ENCODE measurements at regions not wholly inside any gene's neighbourhood (a gene's known extent, or its start where the extent isn't known, plus 50 kb on each side); places are given as distances from the start of the nearest gene placed in this dataset.

- TF ChIP-seq CHD2 (IDR thresholded peaks at IDR 0.05; ENCODE audit: low read length, partially characterized antibody) (no peak), ELF1 (IDR thresholded peaks at IDR 0.05) (no peak), FOXM1 (IDR thresholded peaks at IDR 0.05; ENCODE audit: low read depth) (no peak), YY1 (IDR thresholded peaks at IDR 0.05; ENCODE audit: low read depth) (no peak)
- Histone ChIP-seq H3K4me1 (ENCODE audit: control insufficient read depth in 1 of 2, insufficient read depth in 2 of 2, low read depth in 1 of 2, low read length in 1 of 2) (no peaks in the 10 kb centered on the region; a peak in 1 of 4 replicates), H3K9me3 (no peaks in the 10 kb centered on the region), H3K4me2 (no peak overlapping the region), H3K9me2 (no peaks in the 10 kb centered on the region), H3K36me3 (replicated peaks in 1 of 2; ENCODE audit: control insufficient read depth in 1 of 2, insufficient read depth in 2 of 2, low read length in 1 of 2) (no peaks in the 10 kb centered on the region), H4K20me1 (ENCODE audit: insufficient read depth) (no peaks in the 10 kb centered on the region), H3K27me3 (ENCODE audit: insufficient read depth) (no peaks in the 10 kb centered on the region), H3F3A (replicated peaks; ENCODE audit: insufficient read depth) (no peaks in the 10 kb centered on the region), H3K79me2 (ENCODE audit: insufficient read depth) (no peaks in the 10 kb centered on the region), H3K4me3 (ENCODE audit: low read depth in 2 of 2, low read length in 1 of 2) (no peak overlapping the region), H3K9ac (no peak overlapping the region), H2AFZ (ENCODE audit: low read depth) (no peak overlapping the region), H3K27ac (ENCODE audit: low read depth in 2 of 2, low read length in 1 of 2) (no peak overlapping the region)
- ChIA-PET CTCF (interaction anchor here (0.9 to 2.1 kb wide), 6 partner anchors 9 to 384 kb away, joined by 3 to 12 read pairs (median 4); partner anchors contain the start of gene EFNB2), POLR2A (no interaction called here)
- WGBS (ENCODE audit: low lambda C conversion rate), result 55% methylated on average over 7 of the region's 7 CpGs
- DNase-seq, result no peak
These were observed 351.2 kb upstream of the ARGLU1 start for GRCh38 chr13:106919133-106919532.

GRCh38 chr13:106918557-106918860 is 350.6 kb upstream of the ARGLU1 start:
- ChIA-PET CTCF (interaction anchor here (0.6 to 2.1 kb wide), 16 partner anchors 8 to 381 kb away, joined by 3 to 12 read pairs (median 4); no protein-coding TSS in a partner anchor), POLR2A (interaction anchor here (0.7 kb wide), 1 partner anchor 707 kb away, joined by 3 read pairs; no protein-coding TSS in a partner anchor)
- no peaks in the 10 kb centered on the region for H3K79me2 ChIP-seq (ENCODE audit: insufficient read depth)
- H3K36me3 ChIP-seq (replicated peaks in 1 of 2; ENCODE audit: control insufficient read depth in 1 of 2, insufficient read depth in 2 of 2, low read length in 1 of 2), result no peaks in the 10 kb centered on the region
- H3K9me3 ChIP-seq, result no peaks in the 10 kb centered on the region
- H3F3A ChIP-seq (replicated peaks; ENCODE audit: insufficient read depth), result no peaks in the 10 kb centered on the region
- peak overlapping the region; percentile 91; the same call in 1 of the 2 replicates for H2AFZ ChIP-seq (ENCODE audit: low read depth)
- H3K27me3 ChIP-seq (ENCODE audit: insufficient read depth), result no peaks in the 10 kb centered on the region
- H3K9me2 ChIP-seq, result no peaks in the 10 kb centered on the region
- H3K27ac ChIP-seq (ENCODE audit: low read depth in 2 of 2, low read length in 1 of 2), result no peak overlapping the region
- TF ChIP-seq PBX3 (IDR thresholded peaks at IDR 0.05) (no peak), REST (IDR thresholded peaks at IDR 0.05; ENCODE audit: low read depth, low read length) (no peak), CHD2 (IDR thresholded peaks at IDR 0.05; ENCODE audit: low read length, partially characterized antibody) (no peak), ELF1 (IDR thresholded peaks at IDR 0.05) (no peak), RFX5 (IDR thresholded peaks at IDR 0.05; ENCODE audit: low read length) (no peak), NRF1 (IDR thresholded peaks at IDR 0.05; ENCODE audit: low read depth, low read length) (no peak), TEAD4 (IDR thresholded peaks at IDR 0.05; ENCODE audit: borderline replicate concordance, insufficient read depth) (no peak), MEF2A (IDR thresholded peaks at IDR 0.05; ENCODE audit: borderline replicate concordance, low read depth) (no peak), MAX (IDR thresholded peaks at IDR 0.05; ENCODE audit: low read depth) (no peak), RCOR1 (IDR thresholded peaks at IDR 0.05; ENCODE audit: low read length) (no peak), FOXJ3 (CRISPR knock-in tag; IDR thresholded peaks at IDR 0.05) (no peak), YY1 (IDR thresholded peaks at IDR 0.05; ENCODE audit: low read depth) (no peak), USF2 (IDR thresholded peaks at IDR 0.05; ENCODE audit: borderline replicate concordance, low read depth, low read length) (no peak)
- WGBS (ENCODE audit: low lambda C conversion rate), result 80% methylated on average over 3 of the region's 3 CpGs
- no peak overlapping the region for H3K4me2 ChIP-seq
- no peaks in the 10 kb centered on the region; a peak in 1 of 4 replicates for H3K4me1 ChIP-seq (ENCODE audit: control insufficient read depth in 1 of 2, insufficient read depth in 2 of 2, low read depth in 1 of 2, low read length in 1 of 2)
- H4K20me1 ChIP-seq (ENCODE audit: insufficient read depth), result no peaks in the 10 kb centered on the region
- DNase-seq, result no peak
- no peak overlapping the region for H3K4me3 ChIP-seq (ENCODE audit: low read depth in 2 of 2, low read length in 1 of 2)
- no peak overlapping the region for H3K9ac ChIP-seq
